ENCODE measurements at regions not wholly inside any gene's neighbourhood (a gene's known extent, or its start where the extent isn't known, plus 50 kb on each side); places are given as distances from the start of the nearest gene placed in this dataset.

GRCh38 chr5:133780619-133781280, 168.4 kb upstream of the FSTL4 start:
- H3K27ac ChIP-seq, result no peak overlapping the region
- no peak for DNase-seq (ENCODE audit: low read depth, low spot score)

- H3K27ac ChIP-seq, result no peak overlapping the region
Measured at GRCh38 chr5:133779828-133780475, 167.6 kb upstream of the FSTL4 start.

GRCh38 chr5:133778636-133779035, 166.3 kb upstream of the FSTL4 start:
- no peak for DNase-seq (ENCODE audit: low read depth, low spot score)
- no peak overlapping the region for H3K27ac ChIP-seq

More at GRCh38 chr5:133779828-133780475, 167.6 kb upstream of the FSTL4 start:
- DNase-seq (ENCODE audit: low read depth, low spot score), result no peak

GRCh38 chr5:133777951-133778350, 165.6 kb upstream of the FSTL4 start:
- DNase-seq (ENCODE audit: low read depth, low spot score), result no peak
- H3K27ac ChIP-seq, result no peak overlapping the region

GRCh38 chr5:133775584-133776304, 163.4 kb upstream of the FSTL4 start:
- no peak overlapping the region for H3K27ac ChIP-seq
- DNase-seq (ENCODE audit: low read depth, low spot score), result no peak

- H3K27ac ChIP-seq, result no peak overlapping the region
- no peak for DNase-seq (ENCODE audit: low read depth, low spot score)
Measured at GRCh38 chr5:133773247-133774202, 161.2 kb upstream of the FSTL4 start.

- DNase-seq (ENCODE audit: low read depth, low spot score), result no peak
- H3K27ac ChIP-seq, result no peak overlapping the region
Measured at GRCh38 chr5:133769842-133770241, 157.5 kb upstream of the FSTL4 start.

- DNase-seq (ENCODE audit: low read depth, low spot score), result no peak
- H3K27ac ChIP-seq, result no peak overlapping the region
Measured at GRCh38 chr5:133763744-133764143, 151.4 kb upstream of the FSTL4 start.

GRCh38 chr5:133761632-133762031, 149.3 kb upstream of the FSTL4 start:
- H3K27ac ChIP-seq, result no peak overlapping the region

GRCh38 chr5:133760532-133760931, 148.2 kb upstream of the FSTL4 start:
- DNase-seq (ENCODE audit: low read depth, low spot score), result no peak

More at GRCh38 chr5:133761632-133762031, 149.3 kb upstream of the FSTL4 start:
- DNase-seq (ENCODE audit: low read depth, low spot score), result no peak

GRCh38 chr5:133758641-133759040, 146.3 kb upstream of the FSTL4 start:
- DNase-seq (ENCODE audit: low read depth, low spot score), result no peak
- H3K27ac ChIP-seq, result no peak overlapping the region

More at GRCh38 chr5:133760532-133760931, 148.2 kb upstream of the FSTL4 start:
- H3K27ac ChIP-seq, result no peak overlapping the region

GRCh38 chr5:133757396-133757945, 145.1 kb upstream of the FSTL4 start:
- no peak for DNase-seq (ENCODE audit: low read depth, low spot score)
- no peak overlapping the region for H3K27ac ChIP-seq

- no peak for DNase-seq (ENCODE audit: low read depth, low spot score)
- H3K27ac ChIP-seq, result no peak overlapping the region
Measured at GRCh38 chr5:133756756-133757155, 144.4 kb upstream of the FSTL4 start.

GRCh38 chr5:133756036-133756435, 143.7 kb upstream of the FSTL4 start:
- no peak overlapping the region for H3K27ac ChIP-seq

GRCh38 chr5:133754575-133755169, 142.3 kb upstream of the FSTL4 start:
- peak overlapping the region; percentile 37 for H3K27ac ChIP-seq
- DNase-seq (ENCODE audit: low read depth, low spot score), result no peak

More at GRCh38 chr5:133756036-133756435, 143.7 kb upstream of the FSTL4 start:
- DNase-seq (ENCODE audit: low read depth, low spot score), result no peak

- DNase-seq (ENCODE audit: low read depth, low spot score), result peak; percentile 81
- H3K27ac ChIP-seq, result peak overlapping the region; percentile 37
Measured at GRCh38 chr5:133753856-133754255, 141.5 kb upstream of the FSTL4 start.

- no peak overlapping the region for H3K27ac ChIP-seq
- DNase-seq (ENCODE audit: low read depth, low spot score), result no peak
Measured at GRCh38 chr5:133751846-133752245, 139.5 kb upstream of the FSTL4 start.

GRCh38 chr5:133751421-133751820, 139.1 kb upstream of the FSTL4 start:
- H3K27ac ChIP-seq, result no peak overlapping the region
- no peak for DNase-seq (ENCODE audit: low read depth, low spot score)

- no peak for DNase-seq (ENCODE audit: low read depth, low spot score)
Measured at GRCh38 chr5:133750856-133751255, 138.5 kb upstream of the FSTL4 start.

More at GRCh38 chr5:133750856-133751255, 138.5 kb upstream of the FSTL4 start:
- no peak overlapping the region for H3K27ac ChIP-seq

Measured in epithelial cell of prostate (primary cell).